Thyroid gland (tissue), 4 donors: ENCODE measurements at regions not wholly inside any gene's neighbourhood (a gene's known extent, or its start where the extent isn't known, plus 50 kb on each side); places are given as distances from the start of the nearest gene placed in this dataset.

Source experiments
- CTCF ChIP-seq, 6 experiments: fragments of 200-600 bp in 3 of 6; fragments of 450-650 bp in 3 of 6; sonication (generic) in 3 of 6; IDR thresholded peaks; one replicate each; pipeline ENCODE4 v1.5.1; 2016 to 2019; ENCODE audit warnings: antibody characterized with exemption in 6 of 6, mild to moderate bottlenecking in 2 of 6, inconsistent platforms in 1 of 6, moderate library complexity in 1 of 6
- POLR2A ChIP-seq, 2 donors: fragments of 450-650 bp; IDR thresholded peaks; one replicate each; pipeline ENCODE4 v1.6.1; 2017; ENCODE audit warnings: antibody characterized with exemption in 2 of 2, mild to moderate bottlenecking in 2 of 2, moderate library complexity in 1 of 2

GRCh38 chr12:125871811-125872594 is 806.8 kb downstream of the AACS start:
- TF ChIP-seq CTCF (IDR thresholded peaks at IDR 0.05) (no peak), POLR2A (IDR thresholded peaks at IDR 0.05) (no peak)
